ENCODE measurements at regions not wholly inside any gene's neighbourhood (a gene's known extent, or its start where the extent isn't known, plus 50 kb on each side); places are given as distances from the start of the nearest gene placed in this dataset.

DNA sequence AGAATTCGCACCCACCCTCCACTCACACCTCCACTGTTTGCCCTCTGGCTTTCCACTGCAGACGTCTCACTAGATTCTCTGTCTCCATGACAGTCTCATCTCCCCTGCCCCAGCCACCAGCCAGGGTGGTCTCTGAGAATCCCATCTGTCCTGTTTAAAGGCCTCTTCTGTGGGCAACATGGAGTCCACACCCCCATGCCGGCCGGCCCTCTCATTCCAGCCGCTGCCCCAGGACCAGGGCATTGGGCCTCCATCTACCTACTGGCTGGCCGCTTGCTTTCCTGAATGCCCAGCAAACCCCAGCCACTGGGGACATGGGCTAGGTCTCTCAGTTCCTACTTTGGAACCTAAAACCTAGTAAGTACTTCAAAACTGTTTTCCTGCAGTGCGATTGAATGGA lies 65.6 kb upstream of the RUFY1 start:
- no peak for TF ChIP-seq EP300 (IDR thresholded peaks at IDR 0.05)
- TF ChIP-seq, protein P1, sequence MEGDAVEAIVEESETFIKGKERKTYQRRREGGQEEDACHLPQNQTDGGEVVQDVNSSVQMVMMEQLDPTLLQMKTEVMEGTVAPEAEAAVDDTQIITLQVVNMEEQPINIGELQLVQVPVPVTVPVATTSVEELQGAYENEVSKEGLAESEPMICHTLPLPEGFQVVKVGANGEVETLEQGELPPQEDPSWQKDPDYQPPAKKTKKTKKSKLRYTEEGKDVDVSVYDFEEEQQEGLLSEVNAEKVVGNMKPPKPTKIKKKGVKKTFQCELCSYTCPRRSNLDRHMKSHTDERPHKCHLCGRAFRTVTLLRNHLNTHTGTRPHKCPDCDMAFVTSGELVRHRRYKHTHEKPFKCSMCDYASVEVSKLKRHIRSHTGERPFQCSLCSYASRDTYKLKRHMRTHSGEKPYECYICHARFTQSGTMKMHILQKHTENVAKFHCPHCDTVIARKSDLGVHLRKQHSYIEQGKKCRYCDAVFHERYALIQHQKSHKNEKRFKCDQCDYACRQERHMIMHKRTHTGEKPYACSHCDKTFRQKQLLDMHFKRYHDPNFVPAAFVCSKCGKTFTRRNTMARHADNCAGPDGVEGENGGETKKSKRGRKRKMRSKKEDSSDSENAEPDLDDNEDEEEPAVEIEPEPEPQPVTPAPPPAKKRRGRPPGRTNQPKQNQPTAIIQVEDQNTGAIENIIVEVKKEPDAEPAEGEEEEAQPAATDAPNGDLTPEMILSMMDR (IDR thresholded peaks at IDR 0.05), result no peak
- TF ChIP-seq POLR2AphosphoS5 (IDR thresholded peaks at IDR 0.05), result no peak
- TF ChIP-seq POLR2A (IDR thresholded peaks at IDR 0.05), result no peak

Data from gastroesophageal sphincter (tissue), 3 donors.